HUES48 (cell line): ENCODE measurements at regions not wholly inside any gene's neighbourhood (a gene's known extent, or its start where the extent isn't known, plus 50 kb on each side); places are given as distances from the start of the nearest gene placed in this dataset.

Source experiments
- H3K27ac ChIP-seq: one replicate; pipeline ENCODE4 v1.7.0; 2013; ENCODE audit warnings: low read depth, low read length, inconsistent platforms
- H3K27me3 ChIP-seq: 2 replicates; pipeline ENCODE4 v1.6.1; 2013; ENCODE audit warnings: mild to moderate bottlenecking, low read length; ENCODE audit not compliant: control insufficient read depth, insufficient read depth
- H3K36me3 ChIP-seq: 2 replicates; pipeline ENCODE4 v1.6.1; 2013; ENCODE audit warnings: low read length; ENCODE audit not compliant: control insufficient read depth, insufficient read depth
- H3K4me1 ChIP-seq: 2 replicates; pipeline ENCODE4 v1.6.1; 2013; ENCODE audit warnings: mild to moderate bottlenecking, low read length; ENCODE audit not compliant: control insufficient read depth, insufficient read depth
- H3K4me3 ChIP-seq: 2 replicates; pipeline ENCODE4 v1.5.1; 2013; ENCODE audit warnings: mild to moderate bottlenecking, low read depth, low read length
- H3K9ac ChIP-seq: 2 replicates; pipeline ENCODE4 v1.6.1; 2013; ENCODE audit warnings: mild to moderate bottlenecking, low read depth, low read length, moderate library complexity
- H3K9me3 ChIP-seq: 2 replicates; pipeline ENCODE4 v1.6.1; 2013; ENCODE audit warnings: low read length; ENCODE audit not compliant: control insufficient read depth, insufficient read depth

GRCh38 chr5:135723491-135723890, 111.0 kb upstream of the SLC25A48 start:
- Histone ChIP-seq H3K9me3 (no peaks in the 10 kb centered on the region), H3K4me3 (no peak overlapping the region), H3K9ac (no peak overlapping the region), H3K36me3 (no peaks in the 10 kb centered on the region), H3K27me3 (no peaks in the 10 kb centered on the region), H3K4me1 (peaks cover 16% of the 10 kb centered on the region), H3K27ac (no peak overlapping the region)

- no peaks in the 10 kb centered on the region for H3K9me3 ChIP-seq
- no peaks in the 10 kb centered on the region for H3K27me3 ChIP-seq
- peaks cover 13% of the 10 kb centered on the region for H3K4me1 ChIP-seq
- no peak overlapping the region for H3K9ac ChIP-seq
- no peaks in the 10 kb centered on the region for H3K36me3 ChIP-seq
- H3K4me3 ChIP-seq = no peak overlapping the region
- H3K27ac ChIP-seq = no peak overlapping the region
Observed at GRCh38 chr5:135721548-135722090, 112.8 kb upstream of the SLC25A48 start.

GRCh38 chr5:135720191-135720590, 114.3 kb upstream of the SLC25A48 start:
- Histone ChIP-seq H3K9ac (no peak overlapping the region), H3K9me3 (no peaks in the 10 kb centered on the region), H3K27me3 (no peaks in the 10 kb centered on the region), H3K4me3 (no peak overlapping the region), H3K27ac (no peak overlapping the region), H3K4me1 (peaks cover 13% of the 10 kb centered on the region), H3K36me3 (no peaks in the 10 kb centered on the region)

- H3K9me3 ChIP-seq = no peaks in the 10 kb centered on the region
- no peaks in the 10 kb centered on the region for H3K27me3 ChIP-seq
- peaks cover 13% of the 10 kb centered on the region for H3K4me1 ChIP-seq
- no peak overlapping the region for H3K27ac ChIP-seq
- no peak overlapping the region for H3K9ac ChIP-seq
- H3K4me3 ChIP-seq = no peak overlapping the region
- no peaks in the 10 kb centered on the region for H3K36me3 ChIP-seq
Observed at GRCh38 chr5:135719428-135720063, 114.9 kb upstream of the SLC25A48 start.

- Histone ChIP-seq H3K4me1 (peaks cover 12% of the 10 kb centered on the region), H3K36me3 (no peaks in the 10 kb centered on the region), H3K27ac (no peak overlapping the region), H3K9me3 (no peaks in the 10 kb centered on the region), H3K27me3 (no peaks in the 10 kb centered on the region), H3K9ac (no peak overlapping the region), H3K4me3 (no peak overlapping the region)
Observed at GRCh38 chr5:135718651-135719050, 115.8 kb upstream of the SLC25A48 start.

GRCh38 chr5:135718151-135718550, 116.3 kb upstream of the SLC25A48 start:
- H3K4me1 ChIP-seq = peaks cover 8% of the 10 kb centered on the region; the same call in 1 of the 2 replicates
- no peaks in the 10 kb centered on the region for H3K27me3 ChIP-seq
- no peaks in the 10 kb centered on the region for H3K36me3 ChIP-seq
- no peak overlapping the region for H3K9ac ChIP-seq
- H3K9me3 ChIP-seq = no peaks in the 10 kb centered on the region
- H3K27ac ChIP-seq = no peak overlapping the region
- H3K4me3 ChIP-seq = no peak overlapping the region

- H3K4me1 ChIP-seq = no peaks in the 10 kb centered on the region; the same call in 1 of the 2 replicates
- no peaks in the 10 kb centered on the region for H3K27me3 ChIP-seq
- H3K9me3 ChIP-seq = no peaks in the 10 kb centered on the region
- no peak overlapping the region for H3K4me3 ChIP-seq
- no peak overlapping the region for H3K9ac ChIP-seq
- no peaks in the 10 kb centered on the region for H3K36me3 ChIP-seq
- H3K27ac ChIP-seq = no peak overlapping the region
Observed at GRCh38 chr5:135715267-135716055, 119.0 kb upstream of the SLC25A48 start.

GRCh38 chr5:135714126-135714894, 120.2 kb upstream of the SLC25A48 start:
- no peaks in the 10 kb centered on the region for H3K27me3 ChIP-seq
- H3K4me1 ChIP-seq = peaks cover 3% of the 10 kb centered on the region; the same call in 1 of the 2 replicates
- no peak overlapping the region for H3K4me3 ChIP-seq
- H3K9ac ChIP-seq = no peak overlapping the region
- no peaks in the 10 kb centered on the region for H3K9me3 ChIP-seq
- no peaks in the 10 kb centered on the region for H3K36me3 ChIP-seq
- H3K27ac ChIP-seq = no peak overlapping the region

- no peak overlapping the region for H3K9ac ChIP-seq
- H3K4me1 ChIP-seq = peaks cover 3% of the 10 kb centered on the region; the same call in 1 of the 2 replicates
- H3K27me3 ChIP-seq = no peaks in the 10 kb centered on the region
- H3K4me3 ChIP-seq = no peak overlapping the region
- H3K9me3 ChIP-seq = no peaks in the 10 kb centered on the region
- H3K36me3 ChIP-seq = no peaks in the 10 kb centered on the region
- H3K27ac ChIP-seq = no peak overlapping the region
Observed at GRCh38 chr5:135713161-135713915, 121.1 kb upstream of the SLC25A48 start.

GRCh38 chr5:135711911-135712310, 122.6 kb upstream of the SLC25A48 start:
- Histone ChIP-seq H3K4me3 (no peak overlapping the region), H3K36me3 (no peaks in the 10 kb centered on the region), H3K9ac (no peak overlapping the region), H3K27ac (no peak overlapping the region), H3K4me1 (peaks cover 3% of the 10 kb centered on the region; the same call in 1 of the 2 replicates), H3K27me3 (no peaks in the 10 kb centered on the region), H3K9me3 (no peaks in the 10 kb centered on the region)
